Esophagus muscularis mucosa (tissue), 3 donors: ENCODE measurements at regions not wholly inside any gene's neighbourhood (a gene's known extent, or its start where the extent isn't known, plus 50 kb on each side); places are given as distances from the start of the nearest gene placed in this dataset.
"Not testable (repeated sequence)": the region's sequence is repeated elsewhere in the genome, so short reads cannot be mapped to it uniquely, and the experiment has no call there.

Source experiments
- POLR2A ChIP-seq: fragments of 450-650 bp; IDR thresholded peaks from one replicate; pipeline ENCODE4 v1.6.1; 2017; ENCODE audit warnings: antibody characterized with exemption, moderate library complexity, mild to moderate bottlenecking, low read depth
- POLR2AphosphoS5 ChIP-seq, 2 donors: sonication (generic); formaldehyde crosslinking; IDR thresholded peaks; one replicate each; pipeline ENCODE4 v1.6.1; 2017; ENCODE audit warnings: antibody characterized with exemption in 2 of 2
- TF ChIP-seq, protein P1 (sequence below), 3 experiments: fragments of 200-600 bp in 2 of 3; fragments of 450-650 bp in 1 of 3; sonication (generic) in 2 of 3; IDR thresholded peaks; one replicate each; pipeline ENCODE4 v1.5.1; 2017 to 2019; ENCODE audit warnings: antibody characterized with exemption in 3 of 3, mild to moderate bottlenecking in 2 of 3, moderate library complexity in 1 of 3

DNA sequence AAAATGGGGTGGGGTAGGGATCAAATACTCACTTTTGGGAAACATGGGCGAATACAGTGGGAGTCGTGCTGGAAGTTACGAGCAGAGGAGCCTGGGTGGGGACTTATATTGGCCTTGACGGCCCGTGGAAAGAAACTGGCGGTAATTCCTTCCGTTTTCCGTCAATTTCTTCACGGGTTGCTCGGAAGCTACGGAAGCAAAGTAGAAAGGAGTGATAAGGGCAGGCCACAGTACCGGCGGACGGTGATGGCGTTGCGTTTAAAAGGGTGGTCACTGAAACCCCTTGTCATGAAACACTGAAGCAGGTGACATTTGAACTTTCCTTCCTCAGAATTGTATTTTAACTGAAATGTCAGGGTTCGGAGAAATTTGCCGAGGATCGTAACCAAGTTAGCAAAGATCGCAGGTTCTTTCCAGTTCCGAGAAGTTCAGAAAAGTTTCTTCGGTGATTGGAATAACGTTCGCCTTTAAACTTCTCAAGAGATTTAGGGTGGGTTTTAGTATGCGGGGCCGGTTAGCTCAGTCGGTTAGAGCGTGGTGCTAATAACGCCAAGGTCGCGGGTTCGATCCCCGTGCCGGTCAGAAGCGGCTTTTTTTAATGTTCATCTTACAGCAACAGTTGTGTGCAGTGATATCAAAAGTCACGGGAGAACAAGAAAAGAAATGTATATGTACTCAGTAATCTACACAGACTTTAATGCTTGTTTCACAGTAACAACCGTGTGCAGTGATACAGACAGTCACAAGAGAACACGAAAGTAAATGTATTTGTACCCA lies 482.5 kb downstream of the PRIM2 start:
- TF ChIP-seq, protein P1, sequence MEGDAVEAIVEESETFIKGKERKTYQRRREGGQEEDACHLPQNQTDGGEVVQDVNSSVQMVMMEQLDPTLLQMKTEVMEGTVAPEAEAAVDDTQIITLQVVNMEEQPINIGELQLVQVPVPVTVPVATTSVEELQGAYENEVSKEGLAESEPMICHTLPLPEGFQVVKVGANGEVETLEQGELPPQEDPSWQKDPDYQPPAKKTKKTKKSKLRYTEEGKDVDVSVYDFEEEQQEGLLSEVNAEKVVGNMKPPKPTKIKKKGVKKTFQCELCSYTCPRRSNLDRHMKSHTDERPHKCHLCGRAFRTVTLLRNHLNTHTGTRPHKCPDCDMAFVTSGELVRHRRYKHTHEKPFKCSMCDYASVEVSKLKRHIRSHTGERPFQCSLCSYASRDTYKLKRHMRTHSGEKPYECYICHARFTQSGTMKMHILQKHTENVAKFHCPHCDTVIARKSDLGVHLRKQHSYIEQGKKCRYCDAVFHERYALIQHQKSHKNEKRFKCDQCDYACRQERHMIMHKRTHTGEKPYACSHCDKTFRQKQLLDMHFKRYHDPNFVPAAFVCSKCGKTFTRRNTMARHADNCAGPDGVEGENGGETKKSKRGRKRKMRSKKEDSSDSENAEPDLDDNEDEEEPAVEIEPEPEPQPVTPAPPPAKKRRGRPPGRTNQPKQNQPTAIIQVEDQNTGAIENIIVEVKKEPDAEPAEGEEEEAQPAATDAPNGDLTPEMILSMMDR (IDR thresholded peaks at IDR 0.05), result not testable (repeated sequence)
- not testable (repeated sequence) for TF ChIP-seq POLR2A; POLR2AphosphoS5 (IDR thresholded peaks at IDR 0.05)
